Activated CD8-positive, alpha-beta T cell treated with anti-CD3 and anti-CD28 coated beads for 36 hours (primary cell): ENCODE measurements at regions not wholly inside any gene's neighbourhood (a gene's known extent, or its start where the extent isn't known, plus 50 kb on each side); places are given as distances from the start of the nearest gene placed in this dataset.

Experiments used
- ATAC-seq: fragments of 200-7000 bp; cut with Tn5 transposase; one replicate; pipeline ENCODE4 v1.10.0; 2021; ENCODE audit warnings: mild to moderate bottlenecking, moderate library complexity
- CTCF ChIA-PET: fragments of 350-600 bp; sonication (Branson Sonifier 250); formaldehyde crosslinking; loops from one replicate; lab custom pipeline; 2021; ENCODE audit warnings: antibody characterized with exemption; lab: Charles Lee
- POLR2A ChIA-PET: fragments of 350-600 bp; sonication (Branson Sonifier 250); formaldehyde crosslinking; loops from one replicate; lab custom pipeline; 2021; ENCODE audit warnings: antibody characterized with exemption; lab: Charles Lee
- DNase-seq: peaks from one replicate; pipeline ENCODE4 v3.0.0-alpha.2; 2020
- H3K27ac Mint-ChIP-seq: one replicate; pipeline ENCODE4 v1.8.0; 2021; ENCODE audit warnings: mild to moderate bottlenecking, mixed read lengths
- H3K27me3 Mint-ChIP-seq: one replicate; pipeline ENCODE4 v1.8.0; 2021; ENCODE audit warnings: mixed read lengths
- H3K36me3 Mint-ChIP-seq: one replicate; pipeline ENCODE4 v1.8.0; 2021; ENCODE audit warnings: low read depth, mixed read lengths
- H3K4me1 Mint-ChIP-seq: one replicate; pipeline ENCODE4 v1.8.0; 2021; ENCODE audit warnings: low read depth, mixed read lengths
- H3K4me3 Mint-ChIP-seq: one replicate; pipeline ENCODE4 v1.8.0; 2021; ENCODE audit warnings: mild to moderate bottlenecking, moderate library complexity, mixed read lengths
- H3K9me3 Mint-ChIP-seq: one replicate; pipeline ENCODE4 v1.8.0; 2021; ENCODE audit warnings: mixed read lengths
- CTCF ChIP-seq: fragments of 200-600 bp; IDR thresholded peaks from one replicate; pipeline ENCODE4 v1.8.0; 2022; ENCODE audit warnings: antibody characterized with exemption, mild to moderate bottlenecking
- intact Hi-C: fragments of 100-400 bp; cut with micrococcal nuclease; formaldehyde crosslinking; loops from one replicate; pipeline ENCODE4 v1.10.0; 2022

GRCh38 chr20:10861619-10862018 lies 187.8 kb upstream of the JAG1 start:
- intact Hi-C loops: no loop called here
- CTCF ChIA-PET: no interaction called here
- no peak overlapping the region for H3K4me3 Mint-ChIP-seq
- H3K9me3 Mint-ChIP-seq: no peaks in the 10 kb centered on the region
- TF ChIP-seq CTCF: no peak
- DNase-seq (no peak), ATAC-seq (no peak)
- H3K27ac Mint-ChIP-seq: no peak overlapping the region
- H3K4me1 Mint-ChIP-seq: no peaks in the 10 kb centered on the region
- POLR2A ChIA-PET: no interaction called here
- H3K36me3 Mint-ChIP-seq: no peaks in the 10 kb centered on the region
- H3K27me3 Mint-ChIP-seq: no peaks in the 10 kb centered on the region

GRCh38 chr20:10863337-10864060 lies 189.7 kb upstream of the JAG1 start:
- no peak overlapping the region for H3K4me3 Mint-ChIP-seq
- ATAC-seq: no peak
- POLR2A ChIA-PET: no interaction called here
- intact Hi-C loops: no loop called here
- no peaks in the 10 kb centered on the region for H3K4me1 Mint-ChIP-seq
- CTCF ChIA-PET: no interaction called here
- H3K36me3 Mint-ChIP-seq: no peaks in the 10 kb centered on the region
- no peak overlapping the region for H3K27ac Mint-ChIP-seq
- no peak for DNase-seq
- no peak for TF ChIP-seq CTCF
- H3K9me3 Mint-ChIP-seq: no peaks in the 10 kb centered on the region
- H3K27me3 Mint-ChIP-seq: no peaks in the 10 kb centered on the region

GRCh38 chr20:10864076-10864672 lies 190.4 kb upstream of the JAG1 start:
- ATAC-seq (no peak), DNase-seq (no peak)
- H3K4me1 Mint-ChIP-seq: no peaks in the 10 kb centered on the region
- ChIA-PET CTCF (no interaction called here), POLR2A (no interaction called here)
- H3K27me3 Mint-ChIP-seq: no peaks in the 10 kb centered on the region
- no peak overlapping the region for H3K27ac Mint-ChIP-seq
- no peaks in the 10 kb centered on the region for H3K36me3 Mint-ChIP-seq
- H3K9me3 Mint-ChIP-seq: no peaks in the 10 kb centered on the region
- H3K4me3 Mint-ChIP-seq: no peak overlapping the region
- intact Hi-C loops: no loop called here
- no peak for TF ChIP-seq CTCF

GRCh38 chr20:10868299-10868698 lies 194.5 kb upstream of the JAG1 start:
- Mint-ChIP-seq H3K4me3 (no peak overlapping the region), H3K4me1 (no peaks in the 10 kb centered on the region), H3K9me3 (no peaks in the 10 kb centered on the region), H3K27me3 (no peaks in the 10 kb centered on the region), H3K36me3 (no peaks in the 10 kb centered on the region), H3K27ac (no peak overlapping the region)
- ChIA-PET CTCF (no interaction called here), POLR2A (no interaction called here)
- TF ChIP-seq CTCF: no peak
- DNase-seq (no peak), ATAC-seq (no peak)
- intact Hi-C loops: no loop called here

- intact Hi-C loops: no loop called here
- Mint-ChIP-seq H3K36me3 (no peaks in the 10 kb centered on the region), H3K9me3 (peaks cover 3% of the 10 kb centered on the region), H3K4me3 (no peak overlapping the region), H3K4me1 (no peaks in the 10 kb centered on the region), H3K27me3 (no peaks in the 10 kb centered on the region), H3K27ac (no peak overlapping the region)
- no peak for TF ChIP-seq CTCF
- CTCF ChIA-PET: no interaction called here
- POLR2A ChIA-PET: no interaction called here
- ATAC-seq: no peak
- no peak for DNase-seq
Measured at GRCh38 chr20:10873026-10873425, 199.2 kb upstream of the JAG1 start.
